ENCODE measurements at regions not wholly inside any gene's neighbourhood (a gene's known extent, or its start where the extent isn't known, plus 50 kb on each side); places are given as distances from the start of the nearest gene placed in this dataset.
A peak's percentile ranks its signal among the peaks of the same experiment; 100 is the strongest.

GRCh38 chrX:33285550-33285949 is 74.2 kb upstream of the DMD start:
- Histone ChIP-seq H3K27ac (no peak overlapping the region), H3K4me1 (no peaks in the 10 kb centered on the region), H3K36me3 (no peaks in the 10 kb centered on the region), H3K9me3 (replicated peaks) (no peaks in the 10 kb centered on the region), H3K27me3 (no peaks in the 10 kb centered on the region), H3K4me3 (no peak overlapping the region)
- DNase-seq = no peak

- Histone ChIP-seq H3K27ac (no peak overlapping the region), H3K4me1 (no peaks in the 10 kb centered on the region), H3K9me3 (replicated peaks) (no peaks in the 10 kb centered on the region), H3K4me3 (no peak overlapping the region), H3K36me3 (no peaks in the 10 kb centered on the region), H3K27me3 (no peaks in the 10 kb centered on the region)
- DNase-seq = peak; percentile 7 to 28
These were observed 65.7 kb upstream of the DMD start for GRCh38 chrX:33277046-33277445.

GRCh38 chrX:33273535-33273934 is 62.2 kb upstream of the DMD start:
- no peak for DNase-seq
- H3K27me3 ChIP-seq = no peaks in the 10 kb centered on the region
- no peak overlapping the region for H3K4me3 ChIP-seq
- no peaks in the 10 kb centered on the region for H3K9me3 ChIP-seq (replicated peaks)
- no peak overlapping the region for H3K27ac ChIP-seq
- no peaks in the 10 kb centered on the region for H3K4me1 ChIP-seq
- no peaks in the 10 kb centered on the region for H3K36me3 ChIP-seq

GRCh38 chrX:33272986-33273385 is 61.6 kb upstream of the DMD start:
- Histone ChIP-seq H3K4me1 (no peaks in the 10 kb centered on the region), H3K9me3 (replicated peaks) (no peaks in the 10 kb centered on the region), H3K27me3 (no peaks in the 10 kb centered on the region), H3K27ac (no peak overlapping the region), H3K4me3 (no peak overlapping the region), H3K36me3 (no peaks in the 10 kb centered on the region)
- DNase-seq = no peak
